HCT116 (cell line): ENCODE measurements at regions not wholly inside any gene's neighbourhood (a gene's known extent, or its start where the extent isn't known, plus 50 kb on each side); places are given as distances from the start of the nearest gene placed in this dataset.
A peak's percentile ranks its signal among the peaks of the same experiment; 100 is the strongest.

Experiments used
- ATAC-seq: fragments of 200-7000 bp; cut with Tn5 transposase; 2 replicates; pipeline ENCODE4 v1.9.1; 2020; ENCODE audit warnings: mild to moderate bottlenecking, moderate library complexity
- BruUV-seq: library from RNA; stranded (reverse); fragments of 400-500 nt; replicated peaks from 2 replicates; lab custom pipeline; 2021; lab: Mats Ljungman, UMichigan
- CTCF ChIA-PET: fragments of 300-600 bp; sonication (Branson Sonifier 250); formaldehyde crosslinking; loops from one replicate; lab custom pipeline; 2021; ENCODE audit warnings: antibody characterized with exemption; lab: Charles Lee
- POLR2A ChIA-PET: fragments of 300-600, 350-600 bp; sonication (Branson Sonifier 250); formaldehyde crosslinking; loops from one replicate; lab custom pipeline; 2021; ENCODE audit warnings: antibody characterized with exemption; lab: Charles Lee
- RAD21 ChIA-PET, 2 experiments: fragments of 300-600 bp; sonication (Branson Sonifier 250); formaldehyde crosslinking; loops; one replicate each; lab custom pipeline; 2023; ENCODE audit warnings: low total read pairs in 2 of 2; ENCODE audit not compliant: uncharacterized antibody in 2 of 2, unreplicated experiment in 2 of 2, low non-redundant PET in 1 of 2; lab: Charles Lee
- DNase-seq: peaks from one replicate; pipeline ENCODE4 v3.0.0-alpha.2; 2010; ENCODE audit warnings: low read depth, low spot score
- H2AFZ ChIP-seq: fragments of 200-600 bp; shearing (Covaris generic), sonication (generic); 2 replicates; pipeline ENCODE4 v1.6.1; 2017; ENCODE audit warnings: low read depth, mixed run types, mixed read lengths, antibody characterized with exemption, low read length; ENCODE audit not compliant: poor library complexity, severe bottlenecking
- H3K27ac ChIP-seq: 2 replicates; pipeline ENCODE4 v1.5.1; 2012; ENCODE audit warnings: low read depth, low read length
- H3K27me3 ChIP-seq: fragments of 200-600 bp; sonication (generic); 2 replicates; pipeline ENCODE4 v1.6.1; 2016; ENCODE audit warnings: mixed run types, low read length, mixed read lengths; ENCODE audit not compliant: insufficient read depth
- H3K36me3 ChIP-seq, 2 experiments: fragments of 200-500 bp in 1 of 2; fragments of 200-600 bp in 1 of 2; sonication (Bioruptor generic) in 1 of 2; sonication (generic) in 1 of 2; 2 replicates each; pipeline versions ENCODE4 v1.5.1 to v1.6.1; 2014 to 2016; ENCODE audit warnings: low read length in 2 of 2, inconsistent platforms in 1 of 2, mixed read lengths in 1 of 2, mixed run types in 1 of 2; ENCODE audit not compliant: insufficient read depth in 2 of 2, control insufficient read depth in 1 of 2
- H3K4me1 ChIP-seq, 2 experiments: fragments of 200-600 bp in 1 of 2; sonication (generic) in 1 of 2; 2 replicates each; pipeline versions ENCODE4 v1.5.1 to v1.6.1; 2012 to 2017; ENCODE audit warnings: low read length in 2 of 2, inconsistent platforms in 1 of 2, mild to moderate bottlenecking in 1 of 2, mixed read lengths in 1 of 2, mixed run types in 1 of 2, moderate library complexity in 1 of 2; ENCODE audit not compliant: insufficient read depth in 2 of 2, control insufficient read depth in 1 of 2
- H3K4me2 ChIP-seq: fragments of 200-600 bp; sonication (generic); 2 replicates; pipeline ENCODE4 v1.6.1; 2017; ENCODE audit warnings: mixed run types, low read length, mixed read lengths
- H3K4me3 ChIP-seq, 2 experiments: fragments of 200-600 bp in 1 of 2; sonication (generic) in 1 of 2; replicated peaks in 1 of 2; 2 replicates each; pipeline ENCODE4 v1.5.1; 2011 to 2016; ENCODE audit warnings: low read length in 2 of 2, control low read depth in 1 of 2, low read depth in 1 of 2, mild to moderate bottlenecking in 1 of 2, mixed read lengths in 1 of 2, mixed run types in 1 of 2
- H3K79me2 ChIP-seq: fragments of 200-600 bp; sonication (generic); 2 replicates; pipeline ENCODE4 v1.6.1; 2017; ENCODE audit warnings: mild to moderate bottlenecking, mixed run types, low read length, moderate library complexity, mixed read lengths; ENCODE audit not compliant: insufficient read depth
- H3K9ac ChIP-seq: fragments of 200-600 bp; sonication (generic); 2 replicates; pipeline ENCODE4 v1.6.1; 2016; ENCODE audit warnings: low read length, mixed read lengths
- H3K9me2 ChIP-seq: fragments of 200-600 bp; sonication (generic), shearing (Covaris generic); 2 replicates; pipeline ENCODE4 v1.6.1; 2017; ENCODE audit warnings: mixed run types, mild to moderate bottlenecking, moderate library complexity; ENCODE audit not compliant: insufficient read depth
- H3K9me3 ChIP-seq, 2 experiments: fragments of 200-500 bp in 1 of 2; fragments of 200-600 bp in 1 of 2; sonication (Bioruptor generic) in 1 of 2; sonication (generic) in 1 of 2; 2 replicates each; pipeline ENCODE4 v1.6.1; 2014 to 2017; ENCODE audit warnings: low read length in 2 of 2, mixed read lengths in 2 of 2, inconsistent platforms in 1 of 2, low read depth in 1 of 2, mild to moderate bottlenecking in 1 of 2, mixed run types in 1 of 2, moderate library complexity in 1 of 2; ENCODE audit not compliant: control insufficient read depth in 1 of 2, insufficient read depth in 1 of 2
- H4K20me1 ChIP-seq: fragments of 200-600 bp; sonication (generic), shearing (Covaris generic); 2 replicates; pipeline ENCODE4 v1.6.1; 2017; ENCODE audit warnings: mixed run types, mild to moderate bottlenecking, moderate library complexity; ENCODE audit not compliant: insufficient read depth
- CTCF ChIP-seq, 3 experiments: fragments of 200-600 bp in 1 of 3; sonication (generic) in 1 of 3; IDR thresholded peaks in 2 of 3; conservative IDR thresholded peaks in 1 of 3; 2 replicates each; pipeline ENCODE4 v1.5.1; 2012 to 2017; ENCODE audit warnings: low read depth in 2 of 3, low read length in 2 of 3, antibody characterized with exemption in 1 of 3, borderline replicate concordance in 1 of 3, control low read depth in 1 of 3, mild to moderate bottlenecking in 1 of 3, mixed read lengths in 1 of 3, mixed run types in 1 of 3, moderate library complexity in 1 of 3; ENCODE audit not compliant: insufficient read depth in 1 of 3
- ELF1 ChIP-seq: IDR thresholded peaks from 2 replicates; pipeline ENCODE4 v1.6.1; 2012; ENCODE audit warnings: low read depth, borderline replicate concordance
- EZH2 ChIP-seq: fragments of 200-600 bp; sonication (generic); IDR thresholded peaks from 2 replicates; pipeline ENCODE4 v1.6.1; 2017; ENCODE audit warnings: antibody characterized with exemption, mixed run types
- JUND ChIP-seq: IDR thresholded peaks from 2 replicates; pipeline ENCODE4 v1.6.1; 2012
- RAD21 ChIP-seq: IDR thresholded peaks from 2 replicates; pipeline ENCODE4 v1.6.1; 2012; ENCODE audit warnings: low read depth, mild to moderate bottlenecking
- REST ChIP-seq: IDR thresholded peaks from 2 replicates; pipeline ENCODE4 v1.6.1; 2012; ENCODE audit warnings: low read depth
- TCF7L2 ChIP-seq: IDR thresholded peaks from 2 replicates; pipeline ENCODE4 v1.7.0; 2011; ENCODE audit warnings: borderline replicate concordance, inconsistent platforms; ENCODE audit not compliant: insufficient read depth, insufficient read length; ENCODE audit errors: extremely low read depth
- ZBTB33 ChIP-seq: IDR thresholded peaks from 2 replicates; pipeline ENCODE4 v1.6.1; 2011; ENCODE audit warnings: mild to moderate bottlenecking, low read length, moderate library complexity; ENCODE audit not compliant: insufficient replicate concordance; ENCODE audit errors: extremely low read depth
- ZFX ChIP-seq: fragments of 450-650 bp; IDR thresholded peaks from 2 replicates; pipeline ENCODE4 v1.6.1; 2017
- intact Hi-C: fragments of 100-400 bp; cut with micrococcal nuclease; formaldehyde crosslinking; loops from 2 replicates; pipeline ENCODE4 v1.10.0; 2022

GRCh38 chr10:3889961-3890522, 105.0 kb upstream of the KLF6 start (continued):
- TF ChIP-seq REST (no peak), TCF7L2 (peak; percentile 97), ZFX (no peak)

GRCh38 chr10:3887885-3888476, 103.0 kb upstream of the KLF6 start:
- Histone ChIP-seq H3K27me3 (no peaks in the 10 kb centered on the region), H3K9me2 (no peaks in the 10 kb centered on the region), H3K27ac (peak overlapping the region; percentile 49; the same call in 1 of the 2 replicates), H3K9me3 (no peaks in the 10 kb centered on the region), H3K4me2 (peak overlapping the region; percentile 70), H3K36me3 (no peaks in the 10 kb centered on the region), H3K4me3 (peak overlapping the region in 1 of 2 experiments; percentile 7; a peak in 1 of 4 replicates), H3K79me2 (no peaks in the 10 kb centered on the region), H3K4me1 (peaks cover 27 to 65% of the 10 kb centered on the region in 2 experiments), H2AFZ (peak overlapping the region; percentile 94), H4K20me1 (no peaks in the 10 kb centered on the region), H3K9ac (peak overlapping the region; percentile 45)
- no TSS peak for BruUV-seq
- CTCF ChIA-PET, result no interaction called here
- ATAC-seq, result peak; percentile 35
- POLR2A ChIA-PET, result interaction anchor here (0.9 to 3.1 kb wide), 3 partner anchors 37 to 104 kb away, joined by 3 to 22 read pairs (median 3); partner anchors contain the start of gene KLF6
- RAD21 ChIA-PET, result no interaction called here
- no peak for TF ChIP-seq JUND
- TF ChIP-seq EZH2, result no peak
- peak in 1 of 3 experiments; percentile 10; a peak in 1 of 6 replicates for TF ChIP-seq CTCF (IDR thresholded peaks at IDR 0.05 in 2 of 3, conservative IDR thresholded peaks at IDR 0.05 in 1 of 3; ENCODE audit: borderline replicate concordance in 1 of 3, insufficient read depth in 1 of 3, low read depth in 2 of 3, low read length in 2 of 3)
- TF ChIP-seq ZBTB33, result no peak
- TF ChIP-seq ELF1, result no peak
- 0 out of 2 replicates have a peak, but pooled peaks have one; percentile 7 for TF ChIP-seq RAD21
- 0 out of 2 replicates have a peak, but pooled peaks have one; percentile 16 for TF ChIP-seq ZFX
- intact Hi-C loops, result no loop called here
- DNase-seq, result no peak
